Subcutaneous abdominal adipose tissue (tissue), 5 donors: ENCODE measurements at regions not wholly inside any gene's neighbourhood (a gene's known extent, or its start where the extent isn't known, plus 50 kb on each side); places are given as distances from the start of the nearest gene placed in this dataset.
"Not testable (repeated sequence)": the region's sequence is repeated elsewhere in the genome, so short reads cannot be mapped to it uniquely, and the experiment has no call there.

ENCODE experiments used
- H3K27ac ChIP-seq: one replicate; pipeline ENCODE4 v1.7.0; 2013; ENCODE audit warnings: low read depth, mild to moderate bottlenecking, inconsistent platforms, low read length, moderate library complexity
- H3K27me3 ChIP-seq, 5 donors: one replicate each; pipeline ENCODE4 v1.7.0; 2013; ENCODE audit warnings: low read length in 5 of 5, inconsistent platforms in 1 of 5; ENCODE audit not compliant: control insufficient read depth in 5 of 5, insufficient read depth in 4 of 5
- H3K36me3 ChIP-seq, 5 donors: one replicate each; pipeline ENCODE4 v1.7.0; 2013; ENCODE audit warnings: low read length in 5 of 5; ENCODE audit not compliant: control insufficient read depth in 5 of 5, insufficient read depth in 5 of 5
- H3K4me1 ChIP-seq, 5 donors: one replicate each; pipeline ENCODE4 v1.7.0; 2013; ENCODE audit warnings: low read length in 5 of 5, mild to moderate bottlenecking in 3 of 5, moderate library complexity in 1 of 5; ENCODE audit not compliant: control insufficient read depth in 5 of 5, insufficient read depth in 5 of 5
- H3K4me3 ChIP-seq, 5 donors: one replicate each; pipeline ENCODE4 v1.7.0; 2013; ENCODE audit warnings: low read length in 5 of 5, low read depth in 1 of 5
- H3K9ac ChIP-seq, 5 donors: one replicate each; pipeline ENCODE4 v1.7.0; 2013; ENCODE audit warnings: low read length in 5 of 5, mild to moderate bottlenecking in 4 of 5, moderate library complexity in 3 of 5
- H3K9me3 ChIP-seq, 5 donors: one replicate each; pipeline ENCODE4 v1.7.0; 2013; ENCODE audit warnings: low read length in 5 of 5; ENCODE audit not compliant: control insufficient read depth in 5 of 5
- donor health status: healthy.
- donor health status: healthy.
- donor health status: healthy.
- donor health status: healthy.
- donor health status: healthy.

- H3K9ac ChIP-seq: no peak overlapping the region
- no peaks in the 10 kb centered on the region for H3K27me3 ChIP-seq
- no peaks in the 10 kb centered on the region for H3K9me3 ChIP-seq
- no peaks in the 10 kb centered on the region for H3K4me1 ChIP-seq
- no peaks in the 10 kb centered on the region for H3K36me3 ChIP-seq
- H3K4me3 ChIP-seq: no peak overlapping the region
- H3K27ac ChIP-seq: no peak overlapping the region
Measured at GRCh38 chr4:125789023-125789422, 474.3 kb downstream of the FAT4 start.

GRCh38 chr4:125791896-125792295, 477.1 kb downstream of the FAT4 start:
- H3K27ac ChIP-seq: no peak overlapping the region
- no peak overlapping the region for H3K4me3 ChIP-seq
- no peaks in the 10 kb centered on the region for H3K36me3 ChIP-seq
- no peaks in the 10 kb centered on the region for H3K9me3 ChIP-seq
- H3K9ac ChIP-seq: no peak overlapping the region
- H3K27me3 ChIP-seq: no peaks in the 10 kb centered on the region
- no peaks in the 10 kb centered on the region for H3K4me1 ChIP-seq

- no peak overlapping the region for H3K27ac ChIP-seq
- no peak overlapping the region for H3K4me3 ChIP-seq
- H3K9ac ChIP-seq: no peak overlapping the region
- no peaks in the 10 kb centered on the region for H3K9me3 ChIP-seq
- no peaks in the 10 kb centered on the region for H3K36me3 ChIP-seq
- no peaks in the 10 kb centered on the region for H3K4me1 ChIP-seq
- no peaks in the 10 kb centered on the region for H3K27me3 ChIP-seq
Measured at GRCh38 chr4:125794989-125795388, 480.2 kb downstream of the FAT4 start.

GRCh38 chr4:125796138-125796537, 481.4 kb downstream of the FAT4 start:
- no peaks in the 10 kb centered on the region for H3K9me3 ChIP-seq
- H3K36me3 ChIP-seq: no peaks in the 10 kb centered on the region
- H3K4me3 ChIP-seq: no peak overlapping the region
- no peak overlapping the region for H3K9ac ChIP-seq
- no peaks in the 10 kb centered on the region for H3K27me3 ChIP-seq
- no peaks in the 10 kb centered on the region for H3K4me1 ChIP-seq
- H3K27ac ChIP-seq: no peak overlapping the region

GRCh38 chr4:125797621-125798020, 482.9 kb downstream of the FAT4 start:
- H3K27me3 ChIP-seq, H3K4me3 ChIP-seq, H3K27ac ChIP-seq, H3K9ac ChIP-seq, H3K4me1 ChIP-seq, H3K36me3 ChIP-seq, H3K9me3 ChIP-seq: not testable (repeated sequence)

GRCh38 chr4:125801373-125801772, 486.6 kb downstream of the FAT4 start:
- H3K36me3 ChIP-seq: no peaks in the 10 kb centered on the region
- H3K27ac ChIP-seq: no peak overlapping the region
- H3K9ac ChIP-seq: no peak overlapping the region
- H3K4me1 ChIP-seq: no peaks in the 10 kb centered on the region
- no peak overlapping the region for H3K4me3 ChIP-seq
- H3K9me3 ChIP-seq: no peaks in the 10 kb centered on the region
- no peaks in the 10 kb centered on the region for H3K27me3 ChIP-seq

GRCh38 chr4:125801924-125802323, 487.2 kb downstream of the FAT4 start:
- no peak overlapping the region for H3K9ac ChIP-seq
- no peak overlapping the region for H3K4me3 ChIP-seq
- H3K27ac ChIP-seq: no peak overlapping the region
- H3K36me3 ChIP-seq: no peaks in the 10 kb centered on the region
- no peaks in the 10 kb centered on the region for H3K4me1 ChIP-seq
- no peaks in the 10 kb centered on the region for H3K27me3 ChIP-seq
- no peaks in the 10 kb centered on the region for H3K9me3 ChIP-seq

GRCh38 chr4:125808022-125808421, 493.3 kb downstream of the FAT4 start:
- Histone ChIP-seq H3K9ac (no peak overlapping the region), H3K4me3 (no peak overlapping the region), H3K36me3 (no peaks in the 10 kb centered on the region), H3K9me3 (no peaks in the 10 kb centered on the region), H3K27ac (no peak overlapping the region), H3K27me3 (no peaks in the 10 kb centered on the region), H3K4me1 (no peaks in the 10 kb centered on the region)

- Histone ChIP-seq H3K4me1 (no peaks in the 10 kb centered on the region), H3K36me3 (no peaks in the 10 kb centered on the region), H3K9me3 (no peaks in the 10 kb centered on the region), H3K9ac (no peak overlapping the region), H3K27ac (no peak overlapping the region), H3K27me3 (no peaks in the 10 kb centered on the region), H3K4me3 (no peak overlapping the region)
Measured at GRCh38 chr4:125808570-125808969, 493.8 kb downstream of the FAT4 start.

GRCh38 chr4:125811892-125812291, 497.1 kb downstream of the FAT4 start:
- Histone ChIP-seq H3K4me1 (no peaks in the 10 kb centered on the region), H3K27me3 (no peaks in the 10 kb centered on the region), H3K4me3 (no peak overlapping the region)

More at GRCh38 chr4:125811892-125812291, 497.1 kb downstream of the FAT4 start:
- H3K36me3 ChIP-seq: no peaks in the 10 kb centered on the region
- H3K27ac ChIP-seq: no peak overlapping the region
- no peak overlapping the region for H3K9ac ChIP-seq
- no peaks in the 10 kb centered on the region for H3K9me3 ChIP-seq
